ENCODE measurements at regions not wholly inside any gene's neighbourhood (a gene's known extent, or its start where the extent isn't known, plus 50 kb on each side); places are given as distances from the start of the nearest gene placed in this dataset.

GRCh38 chr11:134818516-134818915, 406.5 kb upstream of the B3GAT1 start:
- H3K4me1 ChIP-seq (ENCODE audit: insufficient read depth, poor library complexity, severe bottlenecking), result peaks cover 8% of the 10 kb centered on the region
- no peak overlapping the region for H3K27ac ChIP-seq (ENCODE audit: poor library complexity, severe bottlenecking)
- ATAC-seq (ENCODE audit: low read depth), result peak; percentile 95
- H3K9me3 ChIP-seq (ENCODE audit: severe bottlenecking), result no peaks in the 10 kb centered on the region
- no peak overlapping the region for H3K4me3 ChIP-seq (ENCODE audit: severe bottlenecking)
- no peaks in the 10 kb centered on the region for H3K36me3 ChIP-seq (ENCODE audit: low read depth)
- no peak for DNase-seq (ENCODE audit: low spot score)
- peaks cover under 1% of the 10 kb centered on the region for H3K27me3 ChIP-seq (ENCODE audit: insufficient read depth, poor library complexity, severe bottlenecking)
- TF ChIP-seq, protein P1, sequence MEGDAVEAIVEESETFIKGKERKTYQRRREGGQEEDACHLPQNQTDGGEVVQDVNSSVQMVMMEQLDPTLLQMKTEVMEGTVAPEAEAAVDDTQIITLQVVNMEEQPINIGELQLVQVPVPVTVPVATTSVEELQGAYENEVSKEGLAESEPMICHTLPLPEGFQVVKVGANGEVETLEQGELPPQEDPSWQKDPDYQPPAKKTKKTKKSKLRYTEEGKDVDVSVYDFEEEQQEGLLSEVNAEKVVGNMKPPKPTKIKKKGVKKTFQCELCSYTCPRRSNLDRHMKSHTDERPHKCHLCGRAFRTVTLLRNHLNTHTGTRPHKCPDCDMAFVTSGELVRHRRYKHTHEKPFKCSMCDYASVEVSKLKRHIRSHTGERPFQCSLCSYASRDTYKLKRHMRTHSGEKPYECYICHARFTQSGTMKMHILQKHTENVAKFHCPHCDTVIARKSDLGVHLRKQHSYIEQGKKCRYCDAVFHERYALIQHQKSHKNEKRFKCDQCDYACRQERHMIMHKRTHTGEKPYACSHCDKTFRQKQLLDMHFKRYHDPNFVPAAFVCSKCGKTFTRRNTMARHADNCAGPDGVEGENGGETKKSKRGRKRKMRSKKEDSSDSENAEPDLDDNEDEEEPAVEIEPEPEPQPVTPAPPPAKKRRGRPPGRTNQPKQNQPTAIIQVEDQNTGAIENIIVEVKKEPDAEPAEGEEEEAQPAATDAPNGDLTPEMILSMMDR (IDR thresholded peaks at IDR 0.05; ENCODE audit: poor library complexity, severe bottlenecking), result no peak

GRCh38 chr11:134815404-134815803, 403.4 kb upstream of the B3GAT1 start:
- no peaks in the 10 kb centered on the region for H3K9me3 ChIP-seq (ENCODE audit: severe bottlenecking)
- H3K27me3 ChIP-seq (ENCODE audit: insufficient read depth, poor library complexity, severe bottlenecking), result peaks cover 2% of the 10 kb centered on the region
- DNase-seq (ENCODE audit: low spot score), result no peak
- H3K36me3 ChIP-seq (ENCODE audit: low read depth), result no peaks in the 10 kb centered on the region
- H3K27ac ChIP-seq (ENCODE audit: poor library complexity, severe bottlenecking), result no peak overlapping the region
- peaks cover 8% of the 10 kb centered on the region for H3K4me1 ChIP-seq (ENCODE audit: insufficient read depth, poor library complexity, severe bottlenecking)
- no peak overlapping the region for H3K4me3 ChIP-seq (ENCODE audit: severe bottlenecking)
- ATAC-seq (ENCODE audit: low read depth), result peak; percentile 42; the same call in 2 of the 3 replicates
- TF ChIP-seq, protein P1 (IDR thresholded peaks at IDR 0.05; ENCODE audit: poor library complexity, severe bottlenecking), result no peak

- ATAC-seq (ENCODE audit: low read depth), result no peak
- no peak overlapping the region for H3K4me3 ChIP-seq (ENCODE audit: severe bottlenecking)
- H3K36me3 ChIP-seq (ENCODE audit: low read depth), result no peaks in the 10 kb centered on the region
- TF ChIP-seq, protein P1 (IDR thresholded peaks at IDR 0.05; ENCODE audit: poor library complexity, severe bottlenecking), result no peak
- no peaks in the 10 kb centered on the region for H3K4me1 ChIP-seq (ENCODE audit: insufficient read depth, poor library complexity, severe bottlenecking)
- no peak for DNase-seq (ENCODE audit: low spot score)
- H3K27ac ChIP-seq (ENCODE audit: poor library complexity, severe bottlenecking), result no peak overlapping the region
- H3K27me3 ChIP-seq (ENCODE audit: insufficient read depth, poor library complexity, severe bottlenecking), result peaks cover 14% of the 10 kb centered on the region
- H3K9me3 ChIP-seq (ENCODE audit: severe bottlenecking), result no peaks in the 10 kb centered on the region
Measured at GRCh38 chr11:134807997-134808396, 396.0 kb upstream of the B3GAT1 start.

GRCh38 chr11:134802598-134802997, 390.6 kb upstream of the B3GAT1 start:
- H3K36me3 ChIP-seq (ENCODE audit: low read depth), result no peaks in the 10 kb centered on the region
- no peaks in the 10 kb centered on the region for H3K9me3 ChIP-seq (ENCODE audit: severe bottlenecking)
- no peak for ATAC-seq (ENCODE audit: low read depth)
- no peak overlapping the region for H3K4me3 ChIP-seq (ENCODE audit: severe bottlenecking)
- no peaks in the 10 kb centered on the region for H3K4me1 ChIP-seq (ENCODE audit: insufficient read depth, poor library complexity, severe bottlenecking)
- DNase-seq (ENCODE audit: low spot score), result no peak
- TF ChIP-seq, protein P1 (IDR thresholded peaks at IDR 0.05; ENCODE audit: poor library complexity, severe bottlenecking), result no peak
- H3K27me3 ChIP-seq (ENCODE audit: insufficient read depth, poor library complexity, severe bottlenecking), result peaks cover 23% of the 10 kb centered on the region
- no peak overlapping the region for H3K27ac ChIP-seq (ENCODE audit: poor library complexity, severe bottlenecking)

DNA sequence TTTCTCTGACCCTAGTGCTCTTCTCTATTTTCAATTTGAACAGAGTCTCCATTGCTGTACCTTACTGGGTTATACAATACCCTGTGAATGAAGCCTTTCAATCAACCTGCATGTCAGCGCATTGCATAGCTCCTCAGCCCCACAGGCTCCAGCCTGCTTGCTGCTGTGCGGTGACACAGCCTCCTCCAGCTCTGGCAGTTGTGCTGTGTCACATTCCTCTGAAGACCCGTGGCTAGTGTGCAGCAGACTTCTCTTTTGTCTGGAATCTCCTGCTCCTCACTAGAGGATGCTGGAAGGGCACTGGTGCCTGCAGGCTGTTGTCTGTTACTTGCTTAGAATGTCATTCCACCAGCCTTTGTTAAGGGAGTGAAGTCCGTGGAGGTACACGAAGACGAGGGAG, 390.1 kb upstream of the B3GAT1 start:
- no peak overlapping the region for H3K4me3 ChIP-seq (ENCODE audit: severe bottlenecking)
- peaks cover 23% of the 10 kb centered on the region for H3K27me3 ChIP-seq (ENCODE audit: insufficient read depth, poor library complexity, severe bottlenecking)
- TF ChIP-seq, protein P1 (IDR thresholded peaks at IDR 0.05; ENCODE audit: poor library complexity, severe bottlenecking), result no peak
- no peaks in the 10 kb centered on the region for H3K36me3 ChIP-seq (ENCODE audit: low read depth)
- H3K4me1 ChIP-seq (ENCODE audit: insufficient read depth, poor library complexity, severe bottlenecking), result no peaks in the 10 kb centered on the region
- no peaks in the 10 kb centered on the region for H3K9me3 ChIP-seq (ENCODE audit: severe bottlenecking)
- no peak overlapping the region for H3K27ac ChIP-seq (ENCODE audit: poor library complexity, severe bottlenecking)
- DNase-seq (ENCODE audit: low spot score) (no peak), ATAC-seq (ENCODE audit: low read depth) (peak; percentile 62; the same call in 2 of the 3 replicates)
